K562 (cell line): ENCODE measurements at regions not wholly inside any gene's neighbourhood (a gene's known extent, or its start where the extent isn't known, plus 50 kb on each side); places are given as distances from the start of the nearest gene placed in this dataset.

ENCODE experiments used
- ARHGAP35 ChIP-seq: fragments of 450-650 bp; IDR thresholded peaks from 2 replicates; pipeline ENCODE4 v1.6.1; 2018; ENCODE audit not compliant: partially characterized antibody
- ATF3 ChIP-seq, 2 experiments: fragments of 450-650 bp in 1 of 2; sonication (generic) in 1 of 2; formaldehyde crosslinking in 1 of 2; IDR thresholded peaks in 1 of 2; conservative IDR thresholded peaks in 1 of 2; 2 replicates each; pipeline versions ENCODE4 v1.6.1 to v1.8.1; 2016 to 2023; ENCODE audit warnings: mild to moderate bottlenecking in 2 of 2, moderate library complexity in 2 of 2, inconsistent platforms in 1 of 2, missing genetic modification reagents in 1 of 2
- CREB3L1 ChIP-seq: fragments of 450-650 bp; IDR thresholded peaks from 2 replicates; pipeline ENCODE4 v1.6.1; 2014; ENCODE audit warnings: low read depth, mild to moderate bottlenecking, moderate library complexity, borderline replicate concordance
- CTCF ChIP-seq, 3 experiments: IDR thresholded peaks in 2 of 3; conservative IDR thresholded peaks in 1 of 3; 2 replicates each; pipeline ENCODE4 v1.5.1; 2011 to 2012; ENCODE audit warnings: low read length in 3 of 3, mild to moderate bottlenecking in 3 of 3, control low read depth in 2 of 3, improper control_type of control experiment in 1 of 3, inconsistent platforms in 1 of 3, low read depth in 1 of 3, mixed read lengths in 1 of 3, moderate library complexity in 1 of 3; ENCODE audit not compliant: insufficient read depth in 2 of 3
- EHMT2 ChIP-seq: fragments of 450-650 bp; IDR thresholded peaks from 2 replicates; pipeline ENCODE4 v1.6.1; 2018; ENCODE audit warnings: antibody characterized with exemption
- EZH2 ChIP-seq: IDR thresholded peaks from 2 replicates; pipeline ENCODE4 v1.6.1; 2012; ENCODE audit warnings: low read depth, mild to moderate bottlenecking, inconsistent platforms, low read length, borderline replicate concordance
- FOXJ3 ChIP-seq: sonication (generic); formaldehyde crosslinking; IDR thresholded peaks from 2 replicates; pipeline ENCODE4 v1.4.0; 2020; ENCODE audit warnings: mild to moderate bottlenecking, missing genetic modification reagents
- MITF ChIP-seq: IDR thresholded peaks from 2 replicates; pipeline ENCODE4 v1.6.1; 2014; ENCODE audit warnings: antibody characterized with exemption
- POLR2AphosphoS5 ChIP-seq: IDR thresholded peaks from 2 replicates; pipeline ENCODE4 v1.6.1; 2011; ENCODE audit warnings: mild to moderate bottlenecking, low read depth, low read length, moderate library complexity; ENCODE audit not compliant: control insufficient read depth, insufficient read depth
- RBFOX2 ChIP-seq: fragments of 200-400 bp; formaldehyde crosslinking; IDR thresholded peaks from 2 replicates; pipeline ENCODE4 v1.6.1; 2017; ENCODE audit warnings: low read depth, mild to moderate bottlenecking, low read length, moderate library complexity
- ZBTB43 ChIP-seq: sonication (generic); formaldehyde crosslinking; IDR thresholded peaks from 2 replicates; pipeline ENCODE4 v1.8.0; 2023; ENCODE audit warnings: mild to moderate bottlenecking, missing genetic modification reagents
- ZFX ChIP-seq: sonication (generic); formaldehyde crosslinking; IDR thresholded peaks from 2 replicates; pipeline ENCODE4 v1.8.0; 2022; ENCODE audit warnings: mild to moderate bottlenecking, missing genetic modification reagents, moderate library complexity
- ZNF347 ChIP-seq: fragments of 450-650 bp; formaldehyde crosslinking; IDR thresholded peaks from 2 replicates; pipeline ENCODE4 v1.4.0; 2020; ENCODE audit warnings: low read depth, mild to moderate bottlenecking, moderate library complexity
- ZNF398 ChIP-seq: fragments of 250-450 bp; sonication (Bioruptor Pico); IDR thresholded peaks from 2 replicates; pipeline ENCODE4 v1.8.0; 2021; ENCODE audit warnings: moderate library complexity, mild to moderate bottlenecking, inconsistent platforms

GRCh38 chr3:43817064-43817463 is 126.3 kb downstream of the ABHD5 start:
- TF ChIP-seq EZH2 (no peak), ARHGAP35 (no peak), CTCF (IDR thresholded peaks at IDR 0.05 in 2 of 3, conservative IDR thresholded peaks at IDR 0.05 in 1 of 3; ENCODE audit: insufficient read depth in 2 of 3, low read depth in 1 of 3, low read length in 3 of 3) (no peak), FOXJ3 (CRISPR knock-in tag) (no peak), ZNF398 (CRISPR knock-in tag) (no peak), ZNF347 (CRISPR knock-in tag) (no peak), ATF3 (IDR thresholded peaks at IDR 0.05) (no peak), ATF3 (CRISPR knock-in tag; conservative IDR thresholded peaks at IDR 0.05) (no peak), EHMT2 (no peak), CREB3L1 (no peak), MITF (no peak), RBFOX2 (no peak), ZFX (CRISPR knock-in tag) (no peak), ZBTB43 (no peak), POLR2AphosphoS5 (no peak)
